H1 (cell line): ENCODE measurements at regions not wholly inside any gene's neighbourhood (a gene's known extent, or its start where the extent isn't known, plus 50 kb on each side); places are given as distances from the start of the nearest gene placed in this dataset.

Source experiments
- ASH2L ChIP-seq: fragments of 200-600, 300-600 bp; sonication (generic); IDR thresholded peaks from one replicate; pipeline ENCODE4 v1.7.1; 2017; ENCODE audit warnings: low read length
- CEBPB ChIP-seq: IDR thresholded peaks from 2 replicates; pipeline ENCODE4 v1.6.1; 2012; ENCODE audit warnings: low read depth, low read length
- CTBP2 ChIP-seq: IDR thresholded peaks from 2 replicates; pipeline ENCODE4 v1.7.0; 2011; ENCODE audit warnings: borderline replicate concordance, mild to moderate bottlenecking, moderate library complexity, mixed read lengths, low read length; ENCODE audit not compliant: insufficient read depth, insufficient read length
- MAFK ChIP-seq: IDR thresholded peaks from 2 replicates; pipeline ENCODE4 v1.6.1; 2012; ENCODE audit warnings: low read depth, mild to moderate bottlenecking, improper control_type of control experiment, low read length
- POU5F1 ChIP-seq: IDR thresholded peaks from 2 replicates; pipeline ENCODE4 v1.6.1; 2011; ENCODE audit warnings: low read depth, mild to moderate bottlenecking, low read length, moderate library complexity
- SUZ12 ChIP-seq: fragments of 200-600 bp; sonication (generic); IDR thresholded peaks from 2 replicates; pipeline ENCODE4 v1.6.1; 2012; ENCODE audit warnings: mild to moderate bottlenecking, inconsistent platforms, low read length, moderate library complexity, mixed read lengths
- YY1 ChIP-seq: IDR thresholded peaks from 2 replicates; pipeline ENCODE4 v1.6.1; 2011; ENCODE audit warnings: low read depth, mild to moderate bottlenecking, low read length

GRCh38 chr6:105806486-105806920, 279.6 kb upstream of the PRDM1 start (continued):
- TF ChIP-seq CTBP2 (no peak), POU5F1 (no peak), SUZ12 (no peak), MAFK (no peak), ASH2L (no peak), CEBPB (no peak), YY1 (no peak)
